ENCODE measurements at regions not wholly inside any gene's neighbourhood (a gene's known extent, or its start where the extent isn't known, plus 50 kb on each side); places are given as distances from the start of the nearest gene placed in this dataset.

DNA sequence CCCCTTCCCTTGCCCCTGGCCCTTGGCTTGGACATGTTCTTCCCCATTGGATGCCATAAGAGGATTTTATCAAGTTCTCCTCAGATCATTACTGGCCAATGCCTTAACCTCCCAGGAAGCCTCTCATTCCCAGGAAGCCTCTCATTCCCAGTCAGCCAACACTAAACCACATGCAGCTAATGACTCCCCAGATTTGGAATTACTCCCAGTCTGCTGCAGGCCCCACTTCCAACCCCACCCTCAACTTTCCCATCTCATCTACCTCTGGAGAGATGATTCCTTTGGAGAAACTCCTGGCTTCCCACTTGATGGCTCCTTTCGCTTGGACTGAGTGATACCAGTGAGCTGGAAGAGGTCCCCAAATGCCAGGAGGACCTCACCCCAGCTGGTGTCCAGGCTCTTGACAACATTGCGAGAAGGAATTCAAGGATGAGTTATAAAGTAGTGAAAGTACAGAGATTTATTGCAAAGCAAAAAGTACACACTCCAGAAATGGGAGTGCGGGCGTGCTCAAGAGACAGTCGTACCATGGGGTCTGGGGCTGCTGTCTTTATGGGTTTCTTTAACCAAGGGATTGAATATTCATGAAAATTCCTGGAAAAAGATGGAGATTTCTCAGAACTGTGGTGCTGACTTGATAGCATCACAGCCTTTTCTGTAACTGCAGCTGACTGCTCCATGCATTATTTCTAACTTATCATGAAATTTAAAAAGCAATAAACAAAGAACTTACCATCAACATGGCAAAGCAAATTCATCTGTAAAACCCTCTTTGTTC, 117.2 kb upstream of the ADCY1 start:
- no peak for DNase-seq

- no peak for DNase-seq
Observed at GRCh38 chr7:45457591-45457990, 116.6 kb upstream of the ADCY1 start.

DNA sequence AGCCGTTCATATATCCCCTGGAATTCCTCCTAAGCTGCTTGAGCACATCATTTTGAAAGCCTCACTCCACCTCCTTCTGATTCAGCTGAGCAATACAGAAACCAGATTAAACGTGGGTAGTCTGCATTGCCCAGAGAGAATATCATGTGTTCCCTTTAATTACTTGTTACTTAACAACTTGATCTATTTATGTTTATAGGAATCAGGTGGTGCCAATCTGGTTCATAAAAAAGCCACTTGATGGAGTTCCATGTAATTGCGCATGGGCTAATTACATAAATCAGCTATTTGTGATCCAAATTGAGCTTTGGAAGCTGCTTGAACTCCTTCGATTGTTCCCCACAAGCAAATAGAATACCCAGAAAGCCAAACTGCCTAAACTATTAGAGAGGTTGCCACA, 114.7 kb upstream of the ADCY1 start:
- no peak for DNase-seq

DNA sequence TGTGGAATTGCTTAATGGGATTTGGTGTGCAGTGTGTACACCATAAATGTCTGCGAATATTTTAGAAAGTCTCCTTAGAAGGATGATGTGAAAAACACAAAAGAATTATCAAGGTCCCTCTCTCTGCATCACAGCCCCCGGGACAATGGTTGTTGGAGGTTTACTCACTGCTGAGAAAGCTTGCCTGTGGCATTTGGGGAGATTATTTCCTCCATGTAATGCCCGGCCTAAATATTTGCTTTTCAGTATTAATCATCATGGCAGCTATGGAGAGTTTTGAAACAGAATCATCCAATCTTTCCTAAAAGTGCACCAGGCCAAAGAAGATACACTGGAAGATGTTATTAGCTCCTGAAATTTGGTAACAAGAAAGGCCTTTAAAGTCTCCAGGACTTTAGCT, 113.8 kb upstream of the ADCY1 start:
- DNase-seq, result no peak

DNA sequence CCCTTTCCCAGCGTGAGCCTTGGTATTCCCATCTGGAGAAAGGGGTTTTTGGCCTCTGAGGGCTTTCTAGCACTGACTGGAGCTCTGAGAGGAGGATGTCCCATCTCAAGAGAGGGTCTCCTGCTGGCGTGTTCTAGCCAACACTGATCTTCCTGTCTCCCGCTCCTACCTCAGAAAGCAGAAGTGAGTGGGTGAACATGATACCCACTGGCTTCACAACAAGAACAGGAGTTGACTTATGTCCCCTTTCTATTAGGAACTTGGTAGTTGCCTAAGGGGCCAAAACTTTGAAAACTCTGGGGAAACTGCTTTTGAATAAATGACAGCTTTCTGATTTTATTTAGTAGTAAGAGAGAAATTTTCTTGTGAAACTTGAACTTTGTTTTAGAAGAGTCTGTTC, 113.1 kb upstream of the ADCY1 start:
- DNase-seq, result no peak

GRCh38 chr7:45469103-45469502, 105.1 kb upstream of the ADCY1 start:
- no peak for DNase-seq

DNA sequence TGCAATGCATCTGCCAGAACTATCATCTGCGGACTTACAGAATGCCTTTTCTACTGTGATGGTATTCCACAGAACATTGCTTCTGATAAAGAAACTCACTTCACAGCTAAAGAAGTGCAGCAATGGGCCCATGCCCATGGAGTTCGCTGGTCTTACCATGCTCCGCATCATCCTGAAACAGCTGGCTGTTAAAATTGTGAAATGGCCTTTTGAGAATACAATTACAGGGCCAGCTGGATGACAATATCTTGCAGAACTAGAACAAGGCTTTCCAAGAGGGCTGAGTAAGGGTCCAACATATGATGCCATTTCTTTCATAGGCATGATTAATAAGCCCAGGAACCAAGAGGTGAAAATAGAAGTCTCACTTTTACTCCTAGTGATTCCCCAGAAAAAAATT, 104.1 kb upstream of the ADCY1 start:
- no peak for DNase-seq

- DNase-seq, result no peak
Observed at GRCh38 chr7:45479781-45480180, 94.4 kb upstream of the ADCY1 start.

GRCh38 chr7:45482451-45482850, 91.7 kb upstream of the ADCY1 start:
- DNase-seq, result no peak

DNA sequence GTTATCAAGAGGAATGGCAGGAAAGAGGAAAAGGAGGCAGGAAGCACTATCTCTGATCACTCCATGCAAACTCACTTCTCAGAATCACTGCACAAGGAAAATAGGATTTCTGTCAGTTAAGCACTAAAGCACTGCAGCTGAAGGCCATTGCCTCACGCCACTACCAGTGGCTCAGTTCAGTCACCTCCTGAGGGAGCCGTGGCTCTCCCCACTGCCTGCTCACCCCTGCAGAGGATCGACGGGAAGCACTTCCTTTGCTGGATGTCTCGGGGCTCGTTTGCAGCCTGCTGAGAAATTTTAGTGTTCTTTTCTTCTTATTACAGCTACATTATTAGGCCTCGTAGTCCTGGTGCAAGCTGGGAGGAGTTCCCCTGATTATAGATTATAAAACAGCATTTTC, 90.1 kb upstream of the ADCY1 start:
- DNase-seq, result no peak

GRCh38 chr7:45486575-45486974, 87.6 kb upstream of the ADCY1 start:
- DNase-seq, result no peak

DNA sequence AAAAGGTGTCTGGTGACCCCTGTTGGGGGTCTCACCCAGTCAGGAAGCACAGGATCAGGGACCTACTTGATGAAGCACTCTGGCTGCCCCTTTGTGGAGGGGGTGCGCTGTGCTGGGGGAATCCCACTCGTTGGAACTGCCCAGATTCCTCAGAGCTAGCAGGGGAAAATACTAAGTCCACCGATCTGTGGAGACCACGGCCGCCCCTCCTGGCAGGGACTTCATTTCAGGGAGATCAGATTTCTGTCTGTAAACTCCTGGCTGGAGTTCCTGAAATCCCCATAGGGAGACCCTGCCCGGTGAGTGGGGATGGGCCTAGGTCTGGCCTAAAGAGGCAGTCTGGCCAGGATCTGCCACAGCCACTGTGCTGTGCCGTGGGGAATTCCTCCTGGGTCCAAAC, 79.3 kb upstream of the ADCY1 start:
- no peak for DNase-seq

DNA sequence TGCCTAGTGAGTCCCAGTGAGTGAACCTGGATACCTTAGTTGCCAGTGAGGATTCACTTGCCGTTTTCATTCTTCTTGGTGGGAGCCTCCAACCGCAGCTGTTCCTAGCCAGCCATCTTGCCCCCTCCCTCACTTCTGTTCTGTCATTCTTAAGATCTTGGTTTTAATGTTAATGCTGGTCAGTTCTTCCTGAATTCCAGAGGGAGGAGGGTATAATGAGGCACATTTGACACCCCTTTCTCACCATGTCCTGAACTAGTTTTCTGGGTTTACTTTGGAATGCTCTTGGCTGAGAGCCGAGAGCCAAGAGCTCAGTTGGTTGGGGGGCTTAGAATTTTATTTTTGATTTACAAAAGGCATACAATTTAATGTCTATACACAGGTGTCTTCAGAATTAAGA, 78.5 kb upstream of the ADCY1 start:
- no peak for DNase-seq

DNA sequence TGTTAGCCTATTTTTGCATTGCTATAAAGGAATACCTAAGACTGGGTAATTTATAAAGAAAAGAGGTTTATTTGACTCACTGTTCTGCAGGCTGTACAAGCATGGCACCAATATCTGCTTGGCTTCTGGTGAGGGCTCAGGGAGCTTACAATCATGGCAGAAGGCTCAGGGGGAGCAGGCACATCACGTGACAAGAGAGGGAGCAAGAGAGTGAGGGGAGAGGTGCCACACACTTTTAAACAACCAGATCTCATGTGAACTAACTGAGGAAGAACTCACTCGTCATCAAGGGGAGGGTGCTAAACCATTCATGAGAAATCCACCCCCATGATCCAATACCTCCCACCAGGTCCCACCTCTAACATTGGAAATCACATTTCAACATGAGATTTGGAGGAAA, 73.9 kb upstream of the ADCY1 start:
- DNase-seq, result no peak

DNA sequence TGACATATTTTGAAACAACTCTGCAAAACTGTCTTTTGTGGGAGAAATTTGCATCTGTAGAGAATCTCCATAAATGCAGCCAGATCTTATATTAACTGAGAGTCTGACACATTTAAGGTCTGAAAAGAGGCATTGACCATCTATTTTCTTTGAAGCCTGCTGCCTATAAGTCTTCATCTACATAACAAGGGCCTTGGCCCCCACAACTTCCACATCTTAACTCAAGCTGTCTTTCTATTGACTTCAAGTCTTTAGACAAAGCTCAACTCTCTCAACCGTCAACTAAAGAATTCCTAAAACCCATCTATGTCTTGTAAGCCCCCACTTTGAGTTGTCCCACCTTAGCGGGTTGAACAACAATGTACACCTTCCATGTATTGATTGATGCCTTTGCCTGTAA, 72.4 kb upstream of the ADCY1 start:
- no peak for DNase-seq

DNA sequence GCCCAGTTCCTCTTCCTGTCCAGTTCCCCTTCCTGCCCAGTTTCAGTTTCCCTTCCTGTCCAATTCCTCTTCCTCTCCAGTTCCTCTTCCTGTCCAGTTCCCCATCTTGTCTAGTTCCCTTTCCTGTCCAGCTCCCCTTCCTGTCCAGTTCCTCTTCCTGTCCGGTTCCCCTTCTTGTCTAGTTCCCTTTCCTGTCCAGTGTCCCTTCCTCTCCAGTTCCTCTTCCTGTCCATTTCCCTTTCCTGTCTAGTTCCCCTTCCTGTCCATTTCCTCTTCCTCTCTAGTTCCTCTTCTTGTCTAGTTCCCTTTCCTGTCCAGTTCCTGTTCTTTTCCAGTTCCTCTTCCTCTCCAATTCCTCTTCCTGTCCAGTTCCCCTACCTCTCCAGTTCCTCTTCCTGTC, 68.1 kb upstream of the ADCY1 start:
- DNase-seq, result no peak

- no peak for DNase-seq
Observed at GRCh38 chr7:45509222-45509621, 64.9 kb upstream of the ADCY1 start.

- no peak for DNase-seq
Observed at GRCh38 chr7:45511721-45512597, 62.2 kb upstream of the ADCY1 start.

DNA sequence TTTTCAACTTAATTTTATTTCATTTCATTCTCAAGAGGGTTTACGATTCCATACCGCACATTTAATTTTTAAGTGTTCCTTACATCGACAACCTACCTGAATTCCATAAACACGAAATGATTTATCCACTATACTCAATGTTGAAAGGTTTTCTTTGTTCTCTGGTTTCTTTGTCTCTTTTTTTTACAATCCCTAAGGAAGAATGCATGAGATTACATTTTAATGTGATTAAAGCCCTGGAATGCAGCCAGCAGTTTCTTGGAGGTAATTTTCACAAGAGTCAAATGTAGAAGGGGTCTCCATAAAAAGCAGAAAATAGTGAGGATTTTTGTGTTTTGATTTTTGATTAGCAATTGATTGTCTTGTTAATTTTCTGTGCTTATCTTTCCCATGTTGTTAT, 59.2 kb upstream of the ADCY1 start:
- no peak for DNase-seq

GRCh38 chr7:45515346-45515745, 58.8 kb upstream of the ADCY1 start:
- DNase-seq, result no peak

Data from activated T-cell treated with anti-CD3 and anti-CD28 coated beads, Interleukin-2, amount 50 U/mL, for 48 hours (primary cell).